Neural progenitor cell (in vitro differentiated cells): ENCODE measurements at regions not wholly inside any gene's neighbourhood (a gene's known extent, or its start where the extent isn't known, plus 50 kb on each side); places are given as distances from the start of the nearest gene placed in this dataset.

Experiments used
- DNase-seq: peaks from one replicate; pipeline ENCODE4 v3.0.0-alpha.2; 2016; ENCODE audit warnings: low spot score
- H2AFZ ChIP-seq: fragments of 200-600 bp; sonication (generic); replicated peaks from 2 replicates; pipeline ENCODE4 v1.6.1; 2016; ENCODE audit warnings: antibody characterized with exemption
- H3F3A ChIP-seq: fragments of 200-600 bp; sonication (generic); 2 replicates; pipeline ENCODE4 v1.6.1; 2016; ENCODE audit warnings: antibody characterized with exemption, low read depth
- H3K27ac ChIP-seq: fragments of 200-600 bp; sonication (generic); 2 replicates; pipeline ENCODE4 v1.5.1; 2016; ENCODE audit warnings: mild to moderate bottlenecking
- H3K27me3 ChIP-seq: fragments of 200-600 bp; sonication (generic); 2 replicates; pipeline ENCODE4 v1.6.1; 2016; ENCODE audit warnings: mild to moderate bottlenecking, moderate library complexity
- H3K36me3 ChIP-seq: fragments of 200-600 bp; sonication (generic); 2 replicates; pipeline ENCODE4 v1.5.1; 2016
- H3K4me1 ChIP-seq: fragments of 200-600 bp; sonication (generic); 2 replicates; pipeline ENCODE4 v1.6.1; 2016; ENCODE audit warnings: mixed run types
- H3K4me2 ChIP-seq: fragments of 200-600 bp; sonication (generic); 2 replicates; pipeline ENCODE4 v1.6.1; 2016
- H3K4me3 ChIP-seq: fragments of 200-600 bp; sonication (generic); 2 replicates; pipeline ENCODE4 v1.5.1; 2016
- H3K79me2 ChIP-seq: fragments of 200-600 bp; sonication (generic); 2 replicates; pipeline ENCODE4 v1.6.1; 2016; ENCODE audit warnings: low read depth
- H3K9ac ChIP-seq: fragments of 200-600 bp; sonication (generic); 2 replicates; pipeline ENCODE4 v1.6.1; 2016
- H3K9me3 ChIP-seq: fragments of 200-600 bp; sonication (generic); 2 replicates; pipeline ENCODE4 v1.5.1; 2016; ENCODE audit warnings: low read depth
- H4K20me1 ChIP-seq: fragments of 200-600 bp; sonication (generic); 2 replicates; pipeline ENCODE4 v1.6.1; 2016; ENCODE audit warnings: low read depth
- H3K27ac Mint-ChIP-seq: 3 replicates; pipeline ENCODE4 v1.8.0; 2021; ENCODE audit warnings: mixed read lengths
- H3K27me3 Mint-ChIP-seq: 2 replicates; pipeline ENCODE4 v1.8.0; 2022; ENCODE audit warnings: low read depth, mild to moderate bottlenecking, inconsistent platforms, moderate library complexity, mixed read lengths; ENCODE audit not compliant: insufficient read depth
- H3K36me3 Mint-ChIP-seq: 3 replicates; pipeline ENCODE4 v1.8.0; 2021; ENCODE audit warnings: mixed read lengths
- H3K4me1 Mint-ChIP-seq: 3 replicates; pipeline ENCODE4 v1.8.0; 2021; ENCODE audit warnings: mixed read lengths
- H3K4me3 Mint-ChIP-seq: 3 replicates; pipeline ENCODE4 v1.8.0; 2021; ENCODE audit warnings: mild to moderate bottlenecking, moderate library complexity, mixed read lengths
- H3K9me3 Mint-ChIP-seq: 3 replicates; pipeline ENCODE4 v1.8.0; 2020; ENCODE audit warnings: mixed read lengths
- CTCF ChIP-seq: fragments of 200-600 bp; sonication (generic); IDR thresholded peaks from 2 replicates; pipeline ENCODE4 v1.5.1; 2017; ENCODE audit warnings: antibody characterized with exemption, mild to moderate bottlenecking
- EZH2 ChIP-seq: fragments of 200-600 bp; sonication (generic); IDR thresholded peaks from 2 replicates; pipeline ENCODE4 v1.6.1; 2017; ENCODE audit warnings: antibody characterized with exemption, mild to moderate bottlenecking, moderate library complexity
- EZH2phosphoT487 ChIP-seq: fragments of 200-600 bp; sonication (generic); IDR thresholded peaks from 2 replicates; pipeline ENCODE4 v1.6.1; 2017; ENCODE audit warnings: antibody characterized with exemption

GRCh38 chr1:228904222-228904621 lies 168.9 kb downstream of the RHOU start:
- no peak overlapping the region for H2AFZ ChIP-seq

GRCh38 chr1:228905701-228906101 lies 170.4 kb downstream of the RHOU start:
- no peaks in the 10 kb centered on the region for H3K9me3 ChIP-seq
- Mint-ChIP-seq H3K27me3 (peaks cover 10% of the 10 kb centered on the region), H3K4me3 (no peak overlapping the region), H3K36me3 (no peaks in the 10 kb centered on the region), H3K9me3 (no peaks in the 10 kb centered on the region), H3K27ac (no peak overlapping the region), H3K4me1 (peaks cover 38% of the 10 kb centered on the region)
- H3K36me3 ChIP-seq, result no peaks in the 10 kb centered on the region
- H3K4me2 ChIP-seq, result no peak overlapping the region
- no peaks in the 10 kb centered on the region for H3K27me3 ChIP-seq
- no peaks in the 10 kb centered on the region for H4K20me1 ChIP-seq
- no peaks in the 10 kb centered on the region for H3K79me2 ChIP-seq
- DNase-seq, result no peak
- H3K27ac ChIP-seq, result no peak overlapping the region
- no peak overlapping the region for H2AFZ ChIP-seq
- H3K4me1 ChIP-seq, result peaks cover 13% of the 10 kb centered on the region
- no peaks in the 10 kb centered on the region for H3F3A ChIP-seq
- no peak overlapping the region for H3K9ac ChIP-seq
- H3K4me3 ChIP-seq, result no peak overlapping the region
- TF ChIP-seq EZH2phosphoT487 (no peak), CTCF (no peak), EZH2 (no peak)

More at GRCh38 chr1:228904222-228904621, 168.9 kb downstream of the RHOU start:
- Histone ChIP-seq H3K27me3 (no peaks in the 10 kb centered on the region), H3K9me3 (no peaks in the 10 kb centered on the region), H3F3A (no peaks in the 10 kb centered on the region), H3K4me3 (no peak overlapping the region), H3K9ac (no peak overlapping the region), H3K27ac (no peak overlapping the region), H3K79me2 (no peaks in the 10 kb centered on the region), H3K36me3 (no peaks in the 10 kb centered on the region), H3K4me1 (peaks cover 21% of the 10 kb centered on the region), H3K4me2 (no peak overlapping the region), H4K20me1 (no peaks in the 10 kb centered on the region)
- no peak overlapping the region for H3K4me3 Mint-ChIP-seq
- DNase-seq, result no peak
- peaks cover 50% of the 10 kb centered on the region for H3K4me1 Mint-ChIP-seq
- peaks cover 10% of the 10 kb centered on the region for H3K27me3 Mint-ChIP-seq
- no peaks in the 10 kb centered on the region for H3K36me3 Mint-ChIP-seq
- no peak for TF ChIP-seq EZH2
- TF ChIP-seq EZH2phosphoT487, result no peak
- TF ChIP-seq CTCF, result no peak
- no peak overlapping the region for H3K27ac Mint-ChIP-seq
- H3K9me3 Mint-ChIP-seq, result no peaks in the 10 kb centered on the region

- Mint-ChIP-seq H3K36me3 (no peaks in the 10 kb centered on the region), H3K27me3 (peaks cover 10% of the 10 kb centered on the region), H3K4me3 (no peak overlapping the region), H3K27ac (no peak overlapping the region), H3K4me1 (peaks cover 37% of the 10 kb centered on the region), H3K9me3 (no peaks in the 10 kb centered on the region)
- Histone ChIP-seq H3F3A (peaks cover 2% of the 10 kb centered on the region), H3K9me3 (no peaks in the 10 kb centered on the region), H3K4me3 (no peak overlapping the region), H3K36me3 (no peaks in the 10 kb centered on the region), H3K27me3 (no peaks in the 10 kb centered on the region), H3K4me2 (no peak overlapping the region), H4K20me1 (no peaks in the 10 kb centered on the region), H3K9ac (no peak overlapping the region), H3K4me1 (peaks cover 14% of the 10 kb centered on the region), H3K79me2 (no peaks in the 10 kb centered on the region), H2AFZ (no peak overlapping the region), H3K27ac (no peak overlapping the region)
- DNase-seq, result no peak
- TF ChIP-seq EZH2, result no peak
- no peak for TF ChIP-seq CTCF
- TF ChIP-seq EZH2phosphoT487, result no peak
Observed at GRCh38 chr1:228906223-228906860, 171.1 kb downstream of the RHOU start.
